HepG2 (cell line): ENCODE measurements at regions not wholly inside any gene's neighbourhood (a gene's known extent, or its start where the extent isn't known, plus 50 kb on each side); places are given as distances from the start of the nearest gene placed in this dataset.

Source experiments
- ATAC-seq: fragments of 200-7000 bp; cut with Tn5 transposase; 3 replicates; pipeline ENCODE4 v1.9.1; 2020; ENCODE audit warnings: mild to moderate bottlenecking, moderate library complexity
- BruUV-seq: library from RNA; stranded (reverse); fragments of 400-500 nt; replicated peaks from 2 replicates; lab custom pipeline; 2021; lab: Mats Ljungman, UMichigan
- CTCF ChIA-PET: fragments of 300-600 bp; formaldehyde crosslinking; extraction: SDS; loops from one replicate; lab custom pipeline; 2021; ENCODE audit warnings: low total read pairs, inconsistent platforms, low intra/inter-chr PET ratio; lab: Yijun Ruan, JAX
- POLR2A ChIA-PET: fragments of 350-600 bp; sonication (Branson Sonifier 250); formaldehyde crosslinking; loops from one replicate; lab custom pipeline; 2020; ENCODE audit warnings: antibody characterized with exemption, inconsistent platforms; lab: Yijun Ruan, JAX
- DNase-seq: peaks from one replicate; pipeline ENCODE4 v3.0.0-alpha.2; 2015; ENCODE audit warnings: low spot score
- FAIRE-seq: peaks from 3 replicates; lab custom pipeline; 2011; peaks lifted over from hg19 to GRCh38; lab: Jason Lieb, UNC
- H2AFZ ChIP-seq: one replicate; pipeline ENCODE4 v1.6.1; 2011; ENCODE audit warnings: low read length, inconsistent platforms
- H3K27ac ChIP-seq: fragments of 300-600 bp; 3 replicates; pipeline ENCODE4 v1.8.0; 2011; ENCODE audit warnings: mixed run types, mild to moderate bottlenecking, mixed read lengths, low read length, inconsistent platforms; ENCODE audit not compliant: insufficient read depth; ENCODE audit errors: extremely low read length
- H3K27me3 ChIP-seq, 2 experiments: fragments of 200-600 bp in 1 of 2; 2 replicates in 1 of 2; 3 replicates in 1 of 2; pipeline versions ENCODE4 v1.6.0 to v1.8.0; 2011; ENCODE audit warnings: low read length in 2 of 2, mild to moderate bottlenecking in 2 of 2, moderate library complexity in 2 of 2, inconsistent platforms in 1 of 2; ENCODE audit not compliant: insufficient read depth in 2 of 2, control insufficient read depth in 1 of 2
- H3K36me3 ChIP-seq, 2 experiments: fragments of 200-600 bp in 1 of 2; replicated peaks in 1 of 2; 2 replicates in 1 of 2; 3 replicates in 1 of 2; pipeline versions ENCODE4 v1.5.1 to v1.8.0; 2011; ENCODE audit warnings: low read length in 2 of 2, inconsistent platforms in 1 of 2; ENCODE audit not compliant: insufficient read depth in 2 of 2, control insufficient read depth in 1 of 2
- H3K4me1 ChIP-seq: 2 replicates; pipeline ENCODE4 v1.5.1; 2012; ENCODE audit warnings: low read length, inconsistent platforms; ENCODE audit not compliant: insufficient read depth
- H3K4me2 ChIP-seq: 2 replicates; pipeline ENCODE4 v1.6.0; 2011; ENCODE audit warnings: low read depth, low read length, inconsistent platforms
- H3K4me3 ChIP-seq, 3 experiments: fragments of 200-600 bp in 1 of 3; sonication (generic), shearing (Covaris generic) in 1 of 3; replicated peaks in 1 of 3; 2 replicates each; pipeline ENCODE4 v1.5.1; 2011 to 2016; ENCODE audit warnings: low read length in 3 of 3, inconsistent platforms in 2 of 3, low read depth in 2 of 3, mild to moderate bottlenecking in 2 of 3, control low read depth in 1 of 3, mixed read lengths in 1 of 3; ENCODE audit not compliant: insufficient read depth in 1 of 3
- H3K79me2 ChIP-seq: one replicate; pipeline ENCODE4 v1.6.1; 2011; ENCODE audit warnings: low read length, inconsistent platforms; ENCODE audit not compliant: insufficient read depth
- H3K9ac ChIP-seq: 2 replicates; pipeline ENCODE4 v1.6.0; 2011; ENCODE audit warnings: mild to moderate bottlenecking, low read depth, low read length, inconsistent platforms; ENCODE audit not compliant: insufficient read depth
- H3K9me3 ChIP-seq: 2 replicates; pipeline ENCODE4 v1.5.1; 2012; ENCODE audit warnings: mild to moderate bottlenecking, low read length
- H4K20me1 ChIP-seq: 2 replicates; pipeline ENCODE4 v1.6.0; 2011; ENCODE audit warnings: inconsistent platforms, mild to moderate bottlenecking, low read length, moderate library complexity; ENCODE audit not compliant: insufficient read depth
- GLMP ChIP-seq: sonication (generic); formaldehyde crosslinking; IDR thresholded peaks from 2 replicates; pipeline ENCODE4 v1.9.0; 2021; ENCODE audit warnings: missing genetic modification reagents, mild to moderate bottlenecking, borderline replicate concordance
- KLF12 ChIP-seq: sonication (generic); formaldehyde crosslinking; IDR thresholded peaks from 2 replicates; pipeline ENCODE4 v1.4.0; 2020; ENCODE audit warnings: missing genetic modification reagents, borderline replicate concordance
- RBAK ChIP-seq: sonication (generic); formaldehyde crosslinking; IDR thresholded peaks from 2 replicates; pipeline ENCODE4 v1.5.1; 2020; ENCODE audit warnings: mild to moderate bottlenecking, missing genetic modification reagents
- TCF7 ChIP-seq: sonication (generic); IDR thresholded peaks from 2 replicates; pipeline ENCODE4 v1.6.1; 2016; ENCODE audit warnings: antibody characterized with exemption, low read depth
- U2AF1 ChIP-seq: fragments of 200-400 bp; formaldehyde crosslinking; optimal IDR thresholded peaks from 2 replicates; pipeline ENCODE3; 2017; ENCODE audit warnings: mild to moderate bottlenecking, low read depth, low read length
- ZFP36L2 ChIP-seq: sonication (generic); formaldehyde crosslinking; IDR thresholded peaks from 2 replicates; pipeline ENCODE4 v1.4.0; 2020; ENCODE audit warnings: missing genetic modification reagents
- ZNF280D ChIP-seq: sonication (generic); formaldehyde crosslinking; IDR thresholded peaks from 2 replicates; pipeline ENCODE4 v1.5.1; 2020; ENCODE audit warnings: mild to moderate bottlenecking, missing genetic modification reagents
- ZNF800 ChIP-seq: sonication (generic); formaldehyde crosslinking; IDR thresholded peaks from 2 replicates; pipeline ENCODE4 v1.4.0; 2020; ENCODE audit warnings: missing genetic modification reagents
- ZNF839 ChIP-seq: sonication (generic); formaldehyde crosslinking; IDR thresholded peaks from 2 replicates; pipeline ENCODE4 v1.4.0; 2020; ENCODE audit warnings: missing genetic modification reagents, mild to moderate bottlenecking, borderline replicate concordance
- WGBS: methylation state at CpG from one replicate; pipeline ENCODE4 v1.1.6; 2017; ENCODE audit warnings: low lambda C conversion rate; 5-methylcytosine and 5-hydroxymethylcytosine counted together
- in situ Hi-C: cut with HindIII; loops from 2 replicates; pipeline ENCODE4 v1.10.0; 2017; ENCODE audit warnings: low pct_unique_long_range_greater_than_20kb; ENCODE audit not compliant: extremely low pct_ligation_motif_present
- intact Hi-C: fragments of 100-400 bp; cut with micrococcal nuclease; formaldehyde crosslinking; loops from one replicate; pipeline ENCODE4 v1.10.0; 2022; ENCODE audit not compliant: unreplicated experiment
- TF ChIP-seq, protein P1 (sequence below): sonication (generic); formaldehyde crosslinking; IDR thresholded peaks from 2 replicates; pipeline ENCODE4 v1.4.0; 2020; ENCODE audit warnings: missing genetic modification reagents
- TF ChIP-seq, protein P2 (sequence below): sonication (generic); formaldehyde crosslinking; IDR thresholded peaks from 2 replicates; pipeline ENCODE4 v1.5.0; 2020; ENCODE audit warnings: mild to moderate bottlenecking, missing genetic modification reagents

DNA sequence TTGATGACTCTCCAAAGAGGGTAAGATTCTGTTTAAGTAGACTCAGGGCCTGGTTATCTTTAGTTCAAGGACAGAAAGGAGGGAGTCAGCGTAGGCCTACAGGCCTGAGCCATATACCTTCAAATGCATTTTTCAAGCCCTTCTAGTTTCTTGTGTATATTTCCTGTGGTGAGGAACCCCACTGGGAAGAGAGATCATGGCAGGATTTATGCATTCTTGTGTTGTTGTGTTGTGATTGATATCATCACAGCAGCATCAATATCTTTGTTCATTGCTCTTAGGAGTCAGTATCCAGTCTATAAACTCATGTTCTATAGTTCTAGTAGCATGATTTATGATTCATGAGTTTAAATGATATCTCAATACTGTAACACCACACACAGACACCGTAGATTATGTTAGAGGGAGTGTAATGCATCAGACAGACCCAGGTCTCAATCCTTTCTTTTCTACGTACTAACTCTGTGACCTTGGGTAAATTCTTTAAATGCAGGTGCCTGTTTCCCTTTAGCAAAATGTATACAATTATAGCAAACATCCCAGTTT, 427.5 kb downstream of the PDCD6IP start:
- no peaks in the 10 kb centered on the region for H3K4me1 ChIP-seq
- H3K9ac ChIP-seq, result no peak overlapping the region
- POLR2A ChIA-PET, result no interaction called here

More for the DNA sequence above, 427.5 kb downstream of the PDCD6IP start:
- no peaks in the 10 kb centered on the region for H3K79me2 ChIP-seq
- no peak overlapping the region for H3K4me2 ChIP-seq
- BruUV-seq, result no TSS peak
- no peaks in the 10 kb centered on the region for H3K9me3 ChIP-seq
- CTCF ChIA-PET, result no interaction called here
- TF ChIP-seq GLMP (CRISPR knock-in tag) (no peak), RBAK (no peak), ZNF839 (CRISPR knock-in tag) (no peak), ZFP36L2 (CRISPR knock-in tag) (no peak), ZNF280D (CRISPR knock-in tag) (no peak), U2AF1 (no peak), ZNF800 (CRISPR knock-in tag) (no peak), KLF12 (CRISPR knock-in tag) (no peak), TCF7 (no peak)
- TF ChIP-seq, protein P1, sequence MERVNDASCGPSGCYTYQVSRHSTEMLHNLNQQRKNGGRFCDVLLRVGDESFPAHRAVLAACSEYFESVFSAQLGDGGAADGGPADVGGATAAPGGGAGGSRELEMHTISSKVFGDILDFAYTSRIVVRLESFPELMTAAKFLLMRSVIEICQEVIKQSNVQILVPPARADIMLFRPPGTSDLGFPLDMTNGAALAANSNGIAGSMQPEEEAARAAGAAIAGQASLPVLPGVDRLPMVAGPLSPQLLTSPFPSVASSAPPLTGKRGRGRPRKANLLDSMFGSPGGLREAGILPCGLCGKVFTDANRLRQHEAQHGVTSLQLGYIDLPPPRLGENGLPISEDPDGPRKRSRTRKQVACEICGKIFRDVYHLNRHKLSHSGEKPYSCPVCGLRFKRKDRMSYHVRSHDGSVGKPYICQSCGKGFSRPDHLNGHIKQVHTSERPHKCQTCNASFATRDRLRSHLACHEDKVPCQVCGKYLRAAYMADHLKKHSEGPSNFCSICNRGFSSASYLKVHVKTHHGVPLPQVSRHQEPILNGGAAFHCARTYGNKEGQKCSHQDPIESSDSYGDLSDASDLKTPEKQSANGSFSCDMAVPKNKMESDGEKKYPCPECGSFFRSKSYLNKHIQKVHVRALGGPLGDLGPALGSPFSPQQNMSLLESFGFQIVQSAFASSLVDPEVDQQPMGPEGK, result no peak
- TF ChIP-seq, protein P2, sequence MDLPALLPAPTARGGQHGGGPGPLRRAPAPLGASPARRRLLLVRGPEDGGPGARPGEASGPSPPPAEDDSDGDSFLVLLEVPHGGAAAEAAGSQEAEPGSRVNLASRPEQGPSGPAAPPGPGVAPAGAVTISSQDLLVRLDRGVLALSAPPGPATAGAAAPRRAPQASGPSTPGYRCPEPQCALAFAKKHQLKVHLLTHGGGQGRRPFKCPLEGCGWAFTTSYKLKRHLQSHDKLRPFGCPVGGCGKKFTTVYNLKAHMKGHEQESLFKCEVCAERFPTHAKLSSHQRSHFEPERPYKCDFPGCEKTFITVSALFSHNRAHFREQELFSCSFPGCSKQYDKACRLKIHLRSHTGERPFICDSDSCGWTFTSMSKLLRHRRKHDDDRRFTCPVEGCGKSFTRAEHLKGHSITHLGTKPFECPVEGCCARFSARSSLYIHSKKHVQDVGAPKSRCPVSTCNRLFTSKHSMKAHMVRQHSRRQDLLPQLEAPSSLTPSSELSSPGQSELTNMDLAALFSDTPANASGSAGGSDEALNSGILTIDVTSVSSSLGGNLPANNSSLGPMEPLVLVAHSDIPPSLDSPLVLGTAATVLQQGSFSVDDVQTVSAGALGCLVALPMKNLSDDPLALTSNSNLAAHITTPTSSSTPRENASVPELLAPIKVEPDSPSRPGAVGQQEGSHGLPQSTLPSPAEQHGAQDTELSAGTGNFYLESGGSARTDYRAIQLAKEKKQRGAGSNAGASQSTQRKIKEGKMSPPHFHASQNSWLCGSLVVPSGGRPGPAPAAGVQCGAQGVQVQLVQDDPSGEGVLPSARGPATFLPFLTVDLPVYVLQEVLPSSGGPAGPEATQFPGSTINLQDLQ (CRISPR knock-in tag), result no peak
- TF ChIP-seq, all 625 proteins: peak for 0
- peaks cover 0 to 1% of the 10 kb centered on the region in 2 experiments; a peak in 1 of 5 replicates for H3K27me3 ChIP-seq
- in situ Hi-C loops (no loop called here), intact Hi-C loops (no loop called here)
- WGBS, result 1% methylated on average over 3 of the region's 3 CpGs
- H3K36me3 ChIP-seq, result no peaks in the 10 kb centered on the region
- H4K20me1 ChIP-seq, result no peaks in the 10 kb centered on the region
- FAIRE-seq (no peak), ATAC-seq (no peak), DNase-seq (no peak)
- H3K27ac ChIP-seq, result no peak overlapping the region
- no peak overlapping the region for H3K4me3 ChIP-seq
- no peak overlapping the region for H2AFZ ChIP-seq
